ENCODE measurements at regions not wholly inside any gene's neighbourhood (a gene's known extent, or its start where the extent isn't known, plus 50 kb on each side); places are given as distances from the start of the nearest gene placed in this dataset.

DNA sequence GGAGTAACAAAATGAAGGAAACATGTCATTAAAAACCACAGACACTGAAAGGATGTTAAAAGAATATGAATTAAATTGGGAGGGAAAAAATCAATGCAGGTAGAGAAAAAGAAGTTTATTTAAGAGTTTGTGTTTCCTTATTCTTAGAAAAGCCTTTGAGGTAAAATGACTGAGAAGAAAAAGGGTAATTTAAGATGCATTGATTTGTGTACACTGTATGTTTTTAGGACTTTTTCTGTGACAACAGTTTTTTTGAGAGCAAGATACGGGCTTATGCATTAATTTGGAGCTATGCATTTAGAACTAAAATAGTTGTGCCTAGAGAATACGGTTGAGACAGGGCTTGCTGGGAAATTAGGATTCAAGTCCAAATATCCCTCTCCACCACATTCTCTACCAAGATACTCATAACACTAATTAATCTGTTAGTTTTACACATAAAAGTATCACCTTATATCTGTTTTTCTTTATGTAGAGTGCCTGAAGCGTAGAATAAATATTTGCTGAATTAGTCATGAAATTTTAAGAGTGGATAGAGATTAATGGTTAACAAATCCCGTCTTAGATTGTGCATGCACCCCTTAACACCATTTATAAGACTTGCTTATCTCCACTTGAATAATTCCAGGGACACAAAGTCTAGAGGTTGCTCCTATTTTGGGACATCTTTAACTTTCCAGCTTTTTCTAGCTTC is 232.5 kb downstream of the PCDH7 start:
- DNase-seq (ENCODE audit: low spot score), result no peak
- Mint-ChIP-seq H3K36me3 (no peaks in the 10 kb centered on the region), H3K27me3 (ENCODE audit: insufficient read depth, low read depth) (no peaks in the 10 kb centered on the region), H3K9me3 (no peaks in the 10 kb centered on the region), H3K4me1 (no peaks in the 10 kb centered on the region), H3K4me3 (no peak overlapping the region), H3K27ac (no peak overlapping the region)
- Histone ChIP-seq H3K79me2 (ENCODE audit: low read depth) (no peaks in the 10 kb centered on the region), H4K20me1 (ENCODE audit: low read depth) (no peaks in the 10 kb centered on the region), H3K9ac (no peak overlapping the region), H3K4me2 (no peak overlapping the region), H3K36me3 (no peaks in the 10 kb centered on the region), H3F3A (ENCODE audit: low read depth) (no peaks in the 10 kb centered on the region), H3K9me3 (ENCODE audit: low read depth) (no peaks in the 10 kb centered on the region), H3K27me3 (no peaks in the 10 kb centered on the region), H2AFZ (replicated peaks) (no peak overlapping the region), H3K4me1 (peaks cover 8% of the 10 kb centered on the region), H3K4me3 (no peak overlapping the region), H3K27ac (no peak overlapping the region)
- TF ChIP-seq EZH2phosphoT487 (IDR thresholded peaks at IDR 0.05), result no peak
- TF ChIP-seq EZH2 (IDR thresholded peaks at IDR 0.05), result no peak
- TF ChIP-seq, protein P1, sequence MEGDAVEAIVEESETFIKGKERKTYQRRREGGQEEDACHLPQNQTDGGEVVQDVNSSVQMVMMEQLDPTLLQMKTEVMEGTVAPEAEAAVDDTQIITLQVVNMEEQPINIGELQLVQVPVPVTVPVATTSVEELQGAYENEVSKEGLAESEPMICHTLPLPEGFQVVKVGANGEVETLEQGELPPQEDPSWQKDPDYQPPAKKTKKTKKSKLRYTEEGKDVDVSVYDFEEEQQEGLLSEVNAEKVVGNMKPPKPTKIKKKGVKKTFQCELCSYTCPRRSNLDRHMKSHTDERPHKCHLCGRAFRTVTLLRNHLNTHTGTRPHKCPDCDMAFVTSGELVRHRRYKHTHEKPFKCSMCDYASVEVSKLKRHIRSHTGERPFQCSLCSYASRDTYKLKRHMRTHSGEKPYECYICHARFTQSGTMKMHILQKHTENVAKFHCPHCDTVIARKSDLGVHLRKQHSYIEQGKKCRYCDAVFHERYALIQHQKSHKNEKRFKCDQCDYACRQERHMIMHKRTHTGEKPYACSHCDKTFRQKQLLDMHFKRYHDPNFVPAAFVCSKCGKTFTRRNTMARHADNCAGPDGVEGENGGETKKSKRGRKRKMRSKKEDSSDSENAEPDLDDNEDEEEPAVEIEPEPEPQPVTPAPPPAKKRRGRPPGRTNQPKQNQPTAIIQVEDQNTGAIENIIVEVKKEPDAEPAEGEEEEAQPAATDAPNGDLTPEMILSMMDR (IDR thresholded peaks at IDR 0.05), result no peak

DNA sequence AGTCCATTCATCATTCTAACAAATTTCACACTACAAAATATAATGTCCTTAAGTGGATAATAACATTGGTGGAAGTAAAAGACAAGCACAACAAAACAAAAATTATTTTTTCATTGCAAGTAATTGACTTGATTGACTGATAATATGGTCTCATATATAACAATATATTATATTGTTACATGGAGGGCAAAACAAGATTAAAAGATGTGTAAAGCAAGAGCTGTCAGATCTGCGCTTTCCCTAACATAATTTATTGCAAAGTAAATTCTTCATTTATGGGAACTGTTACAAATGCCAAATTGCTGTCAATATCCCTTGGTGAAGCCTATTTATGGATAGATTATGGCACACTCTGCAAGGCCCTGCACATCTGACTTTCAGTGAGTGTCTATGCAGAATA is 233.6 kb downstream of the PCDH7 start:
- H3F3A ChIP-seq (ENCODE audit: low read depth), result no peaks in the 10 kb centered on the region
- H3K4me2 ChIP-seq, result no peak overlapping the region
- Mint-ChIP-seq H3K4me3 (no peak overlapping the region), H3K4me1 (no peaks in the 10 kb centered on the region), H3K9me3 (no peaks in the 10 kb centered on the region), H3K36me3 (no peaks in the 10 kb centered on the region), H3K27me3 (ENCODE audit: insufficient read depth, low read depth) (no peaks in the 10 kb centered on the region), H3K27ac (no peak overlapping the region)
- DNase-seq (ENCODE audit: low spot score), result no peak
- H4K20me1 ChIP-seq (ENCODE audit: low read depth), result no peaks in the 10 kb centered on the region
- TF ChIP-seq EZH2phosphoT487 (IDR thresholded peaks at IDR 0.05), result no peak
- TF ChIP-seq, protein P1 (IDR thresholded peaks at IDR 0.05), result no peak
- TF ChIP-seq EZH2 (IDR thresholded peaks at IDR 0.05), result no peak
- H3K4me3 ChIP-seq, result no peak overlapping the region
- no peak overlapping the region for H2AFZ ChIP-seq (replicated peaks)
- H3K9me3 ChIP-seq (ENCODE audit: low read depth), result no peaks in the 10 kb centered on the region
- H3K4me1 ChIP-seq, result peaks cover 8% of the 10 kb centered on the region
- no peaks in the 10 kb centered on the region for H3K36me3 ChIP-seq
- H3K27me3 ChIP-seq, result no peaks in the 10 kb centered on the region
- no peak overlapping the region for H3K27ac ChIP-seq
- no peak overlapping the region for H3K9ac ChIP-seq
- H3K79me2 ChIP-seq (ENCODE audit: low read depth), result no peaks in the 10 kb centered on the region

DNA sequence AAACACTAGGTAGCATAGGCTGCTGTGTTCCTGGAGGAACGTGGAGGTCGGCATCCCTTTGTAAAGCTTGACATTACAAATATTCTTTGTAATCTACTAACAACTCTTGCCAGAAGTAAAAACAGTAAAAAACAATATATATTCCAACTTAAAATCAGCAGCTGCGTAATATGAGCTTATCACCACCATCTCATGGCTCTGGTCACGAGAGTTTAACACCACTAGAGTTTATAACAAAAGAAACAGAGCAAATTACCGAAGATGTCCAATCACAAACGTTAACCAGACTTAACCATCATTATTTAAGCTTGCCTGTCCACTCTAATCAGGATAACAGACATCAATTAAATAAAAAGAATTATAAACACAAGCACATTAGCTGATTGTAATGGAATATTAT is 236.7 kb downstream of the PCDH7 start:
- no peaks in the 10 kb centered on the region for H3K9me3 Mint-ChIP-seq
- no peaks in the 10 kb centered on the region for H3K4me1 ChIP-seq
- no peak for DNase-seq (ENCODE audit: low spot score)
- H3K27me3 Mint-ChIP-seq (ENCODE audit: insufficient read depth, low read depth), result no peaks in the 10 kb centered on the region
- H3K36me3 ChIP-seq, result no peaks in the 10 kb centered on the region
- no peak overlapping the region for H3K27ac Mint-ChIP-seq
- H3K4me2 ChIP-seq, result no peak overlapping the region
- no peak for TF ChIP-seq EZH2phosphoT487 (IDR thresholded peaks at IDR 0.05)
- TF ChIP-seq, protein P1 (IDR thresholded peaks at IDR 0.05), result no peak
- TF ChIP-seq EZH2 (IDR thresholded peaks at IDR 0.05), result no peak
- H3K4me3 Mint-ChIP-seq, result no peak overlapping the region
- no peaks in the 10 kb centered on the region for H3K9me3 ChIP-seq (ENCODE audit: low read depth)
- H3K27ac ChIP-seq, result no peak overlapping the region
- no peak overlapping the region for H3K4me3 ChIP-seq
- H2AFZ ChIP-seq (replicated peaks), result no peak overlapping the region
- H3F3A ChIP-seq (ENCODE audit: low read depth), result no peaks in the 10 kb centered on the region
- no peak overlapping the region for H3K9ac ChIP-seq
- H3K4me1 Mint-ChIP-seq, result no peaks in the 10 kb centered on the region
- no peaks in the 10 kb centered on the region for H3K27me3 ChIP-seq
- no peaks in the 10 kb centered on the region for H4K20me1 ChIP-seq (ENCODE audit: low read depth)
- no peaks in the 10 kb centered on the region for H3K36me3 Mint-ChIP-seq
- H3K79me2 ChIP-seq (ENCODE audit: low read depth), result no peaks in the 10 kb centered on the region

Data from neural progenitor cell (in vitro differentiated cells).